ENCODE measurements at regions not wholly inside any gene's neighbourhood (a gene's known extent, or its start where the extent isn't known, plus 50 kb on each side); places are given as distances from the start of the nearest gene placed in this dataset.

DNA sequence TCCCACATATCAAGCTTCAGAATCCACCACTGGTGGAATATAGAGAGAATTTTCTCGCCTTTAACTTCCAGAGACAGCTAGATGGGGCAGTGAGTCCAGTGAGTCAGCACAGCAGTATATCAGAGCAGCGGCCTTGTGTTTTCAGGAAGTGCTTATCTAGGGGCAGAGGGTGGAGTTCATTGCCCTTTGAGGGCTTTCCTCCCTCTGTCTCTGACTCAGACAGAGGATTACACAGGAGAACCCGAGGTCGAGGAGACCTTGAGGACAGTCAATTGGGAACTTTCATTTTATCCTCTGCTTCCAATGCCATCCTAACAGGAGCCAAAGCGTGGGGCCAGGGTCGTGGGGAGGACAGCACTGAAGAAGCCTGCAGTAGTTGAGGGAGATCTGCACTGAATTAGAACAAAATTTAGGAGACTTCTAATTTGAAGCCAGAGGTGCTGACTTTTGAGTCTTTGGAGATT, 109.6 kb upstream of the UMPS start:
- Histone ChIP-seq H3K9me3 (ENCODE audit: control insufficient read depth in 2 of 2, low read length in 2 of 2) (no peaks in the 10 kb centered on the region), H3K9ac (ENCODE audit: low read depth in 1 of 2, low read length in 2 of 2) (no peak overlapping the region), H3K27me3 (ENCODE audit: control insufficient read depth in 2 of 2, insufficient read depth in 2 of 2, low read length in 2 of 2) (no peaks in the 10 kb centered on the region), H3K27ac (ENCODE audit: low read depth in 2 of 2, low read length in 2 of 2) (peak overlapping the region; percentile 46 to 66), H3K4me3 (ENCODE audit: low read length in 2 of 2) (peak overlapping the region in 1 of 2 donors; percentile 5), H3K36me3 (ENCODE audit: control insufficient read depth in 2 of 2, insufficient read depth in 2 of 2, low read length in 2 of 2) (no peaks in the 10 kb centered on the region), H3K4me1 (ENCODE audit: control insufficient read depth in 2 of 2, insufficient read depth in 2 of 2, low read length in 2 of 2) (peaks cover 6 to 16% of the 10 kb centered on the region in 2 donors)

DNA sequence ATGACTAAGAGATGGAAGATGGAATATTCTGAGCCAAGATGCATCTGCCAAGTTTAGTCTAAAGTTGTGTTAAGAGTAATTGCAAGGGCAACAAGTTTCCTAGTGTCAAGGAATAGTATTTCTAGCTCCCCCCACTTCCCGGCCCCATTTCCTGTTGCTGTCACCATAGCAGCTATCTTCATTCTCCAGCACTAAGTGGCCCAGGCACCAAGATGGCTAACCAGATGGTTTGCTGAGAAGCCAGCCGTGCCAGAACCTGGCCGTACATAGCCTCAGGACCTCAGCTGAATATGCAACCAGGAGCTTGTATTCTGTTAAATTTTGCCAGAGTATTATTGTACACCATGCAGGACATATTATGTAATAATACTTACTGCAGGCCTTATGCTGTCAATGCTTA, 108.8 kb upstream of the UMPS start:
- Histone ChIP-seq H3K4me3 (ENCODE audit: low read length in 2 of 2) (no peak overlapping the region), H3K9ac (ENCODE audit: low read depth in 1 of 2, low read length in 2 of 2) (no peak overlapping the region), H3K27me3 (ENCODE audit: control insufficient read depth in 2 of 2, insufficient read depth in 2 of 2, low read length in 2 of 2) (no peaks in the 10 kb centered on the region), H3K9me3 (ENCODE audit: control insufficient read depth in 2 of 2, low read length in 2 of 2) (no peaks in the 10 kb centered on the region), H3K36me3 (ENCODE audit: control insufficient read depth in 2 of 2, insufficient read depth in 2 of 2, low read length in 2 of 2) (no peaks in the 10 kb centered on the region), H3K27ac (ENCODE audit: low read depth in 2 of 2, low read length in 2 of 2) (no peak overlapping the region), H3K4me1 (ENCODE audit: control insufficient read depth in 2 of 2, insufficient read depth in 2 of 2, low read length in 2 of 2) (peaks cover 6 to 16% of the 10 kb centered on the region in 2 donors)

DNA sequence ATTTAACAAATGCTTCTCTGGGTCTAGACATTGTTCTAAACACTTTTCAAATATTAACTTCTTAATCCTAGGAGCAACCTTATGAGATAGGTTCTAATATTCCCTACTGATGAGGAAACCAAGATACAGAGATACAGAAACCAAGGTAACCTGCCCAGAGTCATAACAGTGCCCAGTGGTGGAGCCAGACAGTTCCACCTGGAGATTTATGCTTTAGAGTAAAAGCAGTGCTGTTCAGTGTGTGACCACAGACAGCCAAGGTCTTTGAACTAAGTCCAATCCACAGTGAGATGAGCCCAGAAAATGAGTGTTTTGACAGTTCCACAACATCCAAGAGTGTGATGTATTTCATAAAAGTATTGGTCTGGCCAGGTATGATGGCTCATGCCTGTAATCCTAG, 105.2 kb upstream of the UMPS start:
- Histone ChIP-seq H3K36me3 (ENCODE audit: control insufficient read depth in 2 of 2, insufficient read depth in 2 of 2, low read length in 2 of 2) (no peaks in the 10 kb centered on the region), H3K4me3 (ENCODE audit: low read length in 2 of 2) (no peak overlapping the region), H3K9me3 (ENCODE audit: control insufficient read depth in 2 of 2, low read length in 2 of 2) (no peaks in the 10 kb centered on the region), H3K27me3 (ENCODE audit: control insufficient read depth in 2 of 2, insufficient read depth in 2 of 2, low read length in 2 of 2) (no peaks in the 10 kb centered on the region), H3K9ac (ENCODE audit: low read depth in 1 of 2, low read length in 2 of 2) (no peak overlapping the region), H3K4me1 (ENCODE audit: control insufficient read depth in 2 of 2, insufficient read depth in 2 of 2, low read length in 2 of 2) (peaks cover 4 to 12% of the 10 kb centered on the region in 2 donors), H3K27ac (ENCODE audit: low read depth in 2 of 2, low read length in 2 of 2) (no peak overlapping the region)

DNA sequence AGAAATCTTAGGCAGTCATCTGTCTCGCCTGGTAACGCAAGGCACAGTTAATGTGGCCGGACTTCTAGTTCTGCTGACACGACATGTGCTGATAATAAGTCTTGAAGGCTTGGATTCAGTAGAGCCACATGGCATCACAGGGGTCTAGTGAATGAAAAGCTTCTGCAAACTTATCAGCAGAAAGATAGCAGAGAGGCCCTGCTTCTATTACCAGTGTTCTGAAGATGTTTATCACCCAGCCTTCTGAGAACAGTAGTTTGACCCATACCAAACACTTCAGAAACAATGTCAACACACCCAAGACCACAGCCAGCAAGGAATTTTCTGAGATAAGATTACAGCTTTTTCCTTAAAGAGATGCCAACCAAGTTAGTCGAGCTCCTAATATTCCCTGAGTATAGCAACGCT, 102.7 kb upstream of the UMPS start:
- no peaks in the 10 kb centered on the region for H3K36me3 ChIP-seq (ENCODE audit: control insufficient read depth in 2 of 2, insufficient read depth in 2 of 2, low read length in 2 of 2)
- H3K9me3 ChIP-seq (ENCODE audit: control insufficient read depth in 2 of 2, low read length in 2 of 2), result no peaks in the 10 kb centered on the region
- no peaks in the 10 kb centered on the region for H3K27me3 ChIP-seq (ENCODE audit: control insufficient read depth in 2 of 2, insufficient read depth in 2 of 2, low read length in 2 of 2)
- H3K4me1 ChIP-seq (ENCODE audit: control insufficient read depth in 2 of 2, insufficient read depth in 2 of 2, low read length in 2 of 2), result peaks cover 0 to 13% of the 10 kb centered on the region in 2 donors
- H3K27ac ChIP-seq (ENCODE audit: low read depth in 2 of 2, low read length in 2 of 2), result no peak overlapping the region
- no peak overlapping the region for H3K4me3 ChIP-seq (ENCODE audit: low read length in 2 of 2)
- H3K9ac ChIP-seq (ENCODE audit: low read depth in 1 of 2, low read length in 2 of 2), result no peak overlapping the region

DNA sequence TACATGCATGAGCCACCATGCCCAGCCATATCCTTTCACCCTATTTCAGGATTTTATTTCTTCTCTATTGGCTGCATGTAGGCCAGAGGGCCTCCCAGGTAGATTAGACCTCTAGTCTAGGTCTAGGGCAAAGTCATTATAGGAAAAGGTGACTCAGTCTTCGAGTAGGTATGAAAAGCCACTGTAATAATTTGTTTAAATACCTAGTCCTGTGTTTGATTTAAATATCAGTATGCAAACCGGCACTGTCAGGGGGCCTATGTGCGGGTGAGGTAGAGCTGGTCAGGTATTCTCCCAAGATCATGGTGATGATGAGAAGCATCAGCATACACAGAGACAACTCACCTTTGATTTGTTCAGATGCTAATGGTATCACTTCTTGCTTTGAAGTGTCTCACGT, 101.4 kb upstream of the UMPS start:
- Histone ChIP-seq H3K27ac (ENCODE audit: low read depth in 2 of 2, low read length in 2 of 2) (no peak overlapping the region), H3K9me3 (ENCODE audit: control insufficient read depth in 2 of 2, low read length in 2 of 2) (no peaks in the 10 kb centered on the region), H3K9ac (ENCODE audit: low read depth in 1 of 2, low read length in 2 of 2) (no peak overlapping the region), H3K4me1 (ENCODE audit: control insufficient read depth in 2 of 2, insufficient read depth in 2 of 2, low read length in 2 of 2) (peaks cover 2 to 18% of the 10 kb centered on the region in 2 donors), H3K4me3 (ENCODE audit: low read length in 2 of 2) (no peak overlapping the region), H3K27me3 (ENCODE audit: control insufficient read depth in 2 of 2, insufficient read depth in 2 of 2, low read length in 2 of 2) (no peaks in the 10 kb centered on the region), H3K36me3 (ENCODE audit: control insufficient read depth in 2 of 2, insufficient read depth in 2 of 2, low read length in 2 of 2) (no peaks in the 10 kb centered on the region)

DNA sequence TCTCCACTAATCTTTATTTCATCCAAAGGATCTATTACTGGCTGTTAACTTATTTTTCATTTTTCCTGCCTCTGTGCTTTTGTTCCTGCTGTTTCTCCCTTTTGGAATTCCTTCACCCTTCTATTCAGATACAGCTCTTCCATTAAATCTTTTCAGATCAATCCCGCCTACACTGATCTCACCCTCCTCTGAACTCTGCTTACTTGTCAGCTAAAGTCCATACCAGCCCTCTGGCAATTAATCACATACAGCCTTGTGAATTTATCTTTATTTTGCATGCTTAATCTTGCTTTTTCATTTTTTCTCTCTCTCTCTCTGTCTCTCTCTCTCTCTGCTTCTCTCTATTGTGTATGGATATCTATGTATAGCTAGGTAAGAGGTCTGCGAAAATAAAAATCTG, 100.8 kb upstream of the UMPS start:
- H3K36me3 ChIP-seq (ENCODE audit: control insufficient read depth in 2 of 2, insufficient read depth in 2 of 2, low read length in 2 of 2), result no peaks in the 10 kb centered on the region
- H3K4me3 ChIP-seq (ENCODE audit: low read length in 2 of 2), result no peak overlapping the region

DNA sequence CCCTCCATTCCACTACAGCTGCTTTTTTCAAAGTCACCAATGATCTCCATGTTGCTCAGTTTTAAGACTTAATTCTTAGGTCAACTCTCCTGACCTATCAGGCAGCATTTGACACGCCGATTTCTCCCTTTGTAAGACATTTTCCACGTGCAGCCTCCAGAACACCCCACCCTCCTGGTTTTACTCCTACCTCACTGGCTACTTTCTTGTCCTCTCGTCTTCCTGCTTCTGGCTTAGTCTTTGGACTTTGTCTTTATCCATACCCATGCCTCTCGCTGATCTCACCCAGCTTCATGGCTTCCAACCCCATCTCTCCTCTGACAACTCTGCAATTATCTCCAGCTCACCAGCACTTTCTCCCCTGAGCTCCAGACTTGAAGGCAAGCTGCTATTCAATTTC, 99.3 kb upstream of the UMPS start:
- Histone ChIP-seq H3K4me1 (ENCODE audit: control insufficient read depth in 2 of 2, insufficient read depth in 2 of 2, low read length in 2 of 2) (peaks cover 17 to 38% of the 10 kb centered on the region in 2 donors), H3K4me3 (ENCODE audit: low read length in 2 of 2) (no peak overlapping the region), H3K9ac (ENCODE audit: low read depth in 1 of 2, low read length in 2 of 2) (no peak overlapping the region), H3K9me3 (ENCODE audit: control insufficient read depth in 2 of 2, low read length in 2 of 2) (no peaks in the 10 kb centered on the region), H3K27me3 (ENCODE audit: control insufficient read depth in 2 of 2, insufficient read depth in 2 of 2, low read length in 2 of 2) (no peaks in the 10 kb centered on the region), H3K27ac (ENCODE audit: low read depth in 2 of 2, low read length in 2 of 2) (peak overlapping the region; percentile 57 to 62), H3K36me3 (ENCODE audit: control insufficient read depth in 2 of 2, insufficient read depth in 2 of 2, low read length in 2 of 2) (no peaks in the 10 kb centered on the region)

More for the DNA sequence above, 100.8 kb upstream of the UMPS start:
- Histone ChIP-seq H3K27ac (ENCODE audit: low read depth in 2 of 2, low read length in 2 of 2) (no peak overlapping the region), H3K27me3 (ENCODE audit: control insufficient read depth in 2 of 2, insufficient read depth in 2 of 2, low read length in 2 of 2) (no peaks in the 10 kb centered on the region), H3K9me3 (ENCODE audit: control insufficient read depth in 2 of 2, low read length in 2 of 2) (no peaks in the 10 kb centered on the region), H3K9ac (ENCODE audit: low read depth in 1 of 2, low read length in 2 of 2) (no peak overlapping the region), H3K4me1 (ENCODE audit: control insufficient read depth in 2 of 2, insufficient read depth in 2 of 2, low read length in 2 of 2) (peaks cover 9 to 24% of the 10 kb centered on the region in 2 donors)

DNA sequence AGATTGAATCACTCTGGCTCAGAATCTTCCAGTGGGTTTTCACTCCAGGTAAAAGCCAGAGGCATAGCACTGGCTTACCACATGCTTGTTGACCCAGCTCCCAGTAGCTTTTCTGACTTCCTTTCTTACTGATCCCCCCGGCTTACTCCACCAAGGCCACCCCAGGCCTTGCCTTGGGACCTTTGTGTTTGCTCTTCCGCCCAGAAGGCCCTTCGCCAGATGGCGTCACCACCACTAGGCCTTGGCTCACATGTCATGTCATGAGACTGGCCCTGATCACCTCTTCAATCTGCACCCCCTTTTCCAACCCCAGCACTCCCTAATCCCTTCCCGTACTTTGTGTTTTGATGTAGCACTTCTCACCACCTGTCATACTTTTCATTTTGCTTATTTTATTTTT, 98.5 kb upstream of the UMPS start:
- Histone ChIP-seq H3K27me3 (ENCODE audit: control insufficient read depth in 2 of 2, insufficient read depth in 2 of 2, low read length in 2 of 2) (no peaks in the 10 kb centered on the region), H3K36me3 (ENCODE audit: control insufficient read depth in 2 of 2, insufficient read depth in 2 of 2, low read length in 2 of 2) (no peaks in the 10 kb centered on the region), H3K4me3 (ENCODE audit: low read length in 2 of 2) (no peak overlapping the region), H3K27ac (ENCODE audit: low read depth in 2 of 2, low read length in 2 of 2) (peak overlapping the region in 1 of 2 donors; percentile 57), H3K9me3 (ENCODE audit: control insufficient read depth in 2 of 2, low read length in 2 of 2) (no peaks in the 10 kb centered on the region), H3K4me1 (ENCODE audit: control insufficient read depth in 2 of 2, insufficient read depth in 2 of 2, low read length in 2 of 2) (peaks cover 22 to 45% of the 10 kb centered on the region in 2 donors), H3K9ac (ENCODE audit: low read depth in 1 of 2, low read length in 2 of 2) (no peak overlapping the region)

DNA sequence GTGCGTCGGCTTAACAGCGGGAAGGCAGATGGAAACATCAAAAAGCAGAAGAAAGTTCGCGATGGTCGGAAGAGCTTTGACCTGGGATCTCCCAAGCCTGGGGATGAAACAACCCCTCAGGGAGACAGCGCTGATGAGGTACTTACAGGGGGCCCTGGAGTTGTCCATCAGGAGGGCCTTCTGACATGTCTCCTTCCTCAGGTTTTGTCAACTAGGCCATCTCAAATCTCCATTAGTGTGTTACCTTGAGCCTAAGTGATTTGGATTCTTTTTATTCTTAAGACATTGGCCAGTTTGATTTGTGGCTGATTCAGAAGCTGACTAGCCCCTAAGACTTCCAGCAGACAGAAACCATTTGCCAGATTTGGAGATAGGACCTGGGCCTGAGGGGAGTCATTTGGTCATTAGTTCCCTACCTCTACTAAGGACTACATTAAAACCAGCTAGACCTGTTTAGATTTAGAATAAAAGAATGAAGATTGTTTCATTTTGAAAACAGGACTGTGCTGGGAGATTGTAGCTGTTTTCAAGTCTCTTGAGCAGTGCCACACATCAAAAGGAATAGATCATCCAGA, 97.6 kb upstream of the UMPS start:
- Histone ChIP-seq H3K36me3 (ENCODE audit: control insufficient read depth in 2 of 2, insufficient read depth in 2 of 2, low read length in 2 of 2) (no peaks in the 10 kb centered on the region), H3K27ac (ENCODE audit: low read depth in 2 of 2, low read length in 2 of 2) (no peak overlapping the region), H3K4me1 (ENCODE audit: control insufficient read depth in 2 of 2, insufficient read depth in 2 of 2, low read length in 2 of 2) (peaks cover 22 to 47% of the 10 kb centered on the region in 2 donors), H3K4me3 (ENCODE audit: low read length in 2 of 2) (no peak overlapping the region), H3K9me3 (ENCODE audit: control insufficient read depth in 2 of 2, low read length in 2 of 2) (no peaks in the 10 kb centered on the region), H3K27me3 (ENCODE audit: control insufficient read depth in 2 of 2, insufficient read depth in 2 of 2, low read length in 2 of 2) (no peaks in the 10 kb centered on the region), H3K9ac (ENCODE audit: low read depth in 1 of 2, low read length in 2 of 2) (no peak overlapping the region)

DNA sequence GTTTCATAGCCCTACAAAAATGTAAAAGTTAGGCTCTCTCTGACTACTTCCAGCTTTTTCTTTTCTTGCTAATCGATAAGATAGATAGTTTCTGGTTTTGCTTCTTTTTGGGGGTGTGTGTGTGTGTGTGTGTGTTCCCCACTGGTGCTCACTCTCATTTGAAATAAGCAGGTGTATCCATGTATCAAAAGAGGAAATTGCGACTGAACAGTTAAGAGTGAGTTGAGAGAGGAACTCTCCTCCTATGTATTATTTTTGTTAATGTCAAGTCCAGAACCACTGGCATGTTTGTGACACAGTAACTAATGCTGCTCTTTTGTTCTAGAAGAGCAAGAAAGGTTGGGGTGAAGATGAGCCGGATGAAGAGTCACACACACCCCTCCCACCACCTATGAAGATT, 96.7 kb upstream of the UMPS start:
- Histone ChIP-seq H3K27me3 (ENCODE audit: control insufficient read depth in 2 of 2, insufficient read depth in 2 of 2, low read length in 2 of 2) (no peaks in the 10 kb centered on the region), H3K36me3 (ENCODE audit: control insufficient read depth in 2 of 2, insufficient read depth in 2 of 2, low read length in 2 of 2) (no peaks in the 10 kb centered on the region), H3K9me3 (ENCODE audit: control insufficient read depth in 2 of 2, low read length in 2 of 2) (no peaks in the 10 kb centered on the region), H3K27ac (ENCODE audit: low read depth in 2 of 2, low read length in 2 of 2) (peak overlapping the region; percentile 93 to 95), H3K4me3 (ENCODE audit: low read length in 2 of 2) (no peak overlapping the region), H3K9ac (ENCODE audit: low read depth in 1 of 2, low read length in 2 of 2) (no peak overlapping the region), H3K4me1 (ENCODE audit: control insufficient read depth in 2 of 2, insufficient read depth in 2 of 2, low read length in 2 of 2) (peaks cover 22 to 47% of the 10 kb centered on the region in 2 donors)

All from mucosa of rectum (tissue), 2 donors.